H9 (cell line): ENCODE measurements at regions not wholly inside any gene's neighbourhood (a gene's known extent, or its start where the extent isn't known, plus 50 kb on each side); places are given as distances from the start of the nearest gene placed in this dataset.

Experiments
- DNase-seq: peaks from one replicate; pipeline ENCODE4 v3.0.0-alpha.2; 2017
- H2AFZ ChIP-seq: one replicate; pipeline ENCODE4 v1.6.1; 2013; ENCODE audit warnings: mild to moderate bottlenecking, low read length, control low read depth, moderate library complexity
- H2AK5ac ChIP-seq: 2 replicates; pipeline ENCODE4 v1.6.1; 2013; ENCODE audit warnings: low read length, control low read depth, mixed read lengths; ENCODE audit not compliant: insufficient read length
- H2BK120ac ChIP-seq: one replicate; pipeline ENCODE4 v1.6.1; 2013; ENCODE audit warnings: low read depth, mild to moderate bottlenecking, low read length, control low read depth, inconsistent platforms; ENCODE audit not compliant: poor library complexity, severe bottlenecking
- H2BK12ac ChIP-seq: 2 replicates; pipeline ENCODE4 v1.6.1; 2013; ENCODE audit warnings: low read length, control low read depth, mixed read lengths, low read depth; ENCODE audit not compliant: insufficient read length
- H2BK15ac ChIP-seq: 2 replicates; pipeline ENCODE4 v1.6.1; 2013; ENCODE audit warnings: low read depth, low read length, control low read depth
- H2BK20ac ChIP-seq: one replicate; pipeline ENCODE4 v1.6.1; 2013; ENCODE audit warnings: low read depth, mild to moderate bottlenecking, low read length, control low read depth, inconsistent platforms; ENCODE audit not compliant: poor library complexity, severe bottlenecking
- H2BK5ac ChIP-seq: 2 replicates; pipeline ENCODE4 v1.6.1; 2013; ENCODE audit warnings: low read length, control low read depth, mixed read lengths; ENCODE audit not compliant: insufficient read length
- H3K14ac ChIP-seq: 2 replicates; pipeline ENCODE4 v1.6.1; 2013; ENCODE audit warnings: low read length, control low read depth; ENCODE audit not compliant: insufficient read depth
- H3K18ac ChIP-seq: 2 replicates; pipeline ENCODE4 v1.6.1; 2013; ENCODE audit warnings: low read depth, mild to moderate bottlenecking, mixed read lengths, low read length, control low read depth; ENCODE audit not compliant: insufficient read length
- H3K23ac ChIP-seq: 2 replicates; pipeline ENCODE4 v1.6.1; 2013; ENCODE audit warnings: low read length, control low read depth, mixed read lengths, low read depth; ENCODE audit not compliant: insufficient read length
- H3K23me2 ChIP-seq: 2 replicates; pipeline ENCODE4 v1.6.1; 2013; ENCODE audit warnings: low read depth, mild to moderate bottlenecking, mixed read lengths, low read length, control low read depth; ENCODE audit not compliant: insufficient read length, poor library complexity, severe bottlenecking
- H3K27ac ChIP-seq: 2 replicates; pipeline ENCODE4 v1.5.1; 2013; ENCODE audit warnings: low read length, control low read depth, mixed read lengths, low read depth; ENCODE audit not compliant: insufficient read length
- H3K27me3 ChIP-seq: 2 replicates; pipeline ENCODE4 v1.6.1; 2013; ENCODE audit warnings: low read length, control low read depth, inconsistent platforms; ENCODE audit not compliant: insufficient read depth
- H3K4ac ChIP-seq: 2 replicates; pipeline ENCODE4 v1.6.1; 2013; ENCODE audit warnings: low read depth, mild to moderate bottlenecking, control low read depth, inconsistent platforms, low read length, moderate library complexity
- H3K4me1 ChIP-seq: 2 replicates; pipeline ENCODE4 v1.6.1; 2013; ENCODE audit warnings: low read length, control low read depth, inconsistent platforms; ENCODE audit not compliant: insufficient read depth
- H3K4me2 ChIP-seq: 2 replicates; pipeline ENCODE4 v1.6.1; 2013; ENCODE audit warnings: low read length, control low read depth, mixed read lengths; ENCODE audit not compliant: insufficient read length, insufficient read depth
- H3K56ac ChIP-seq: 2 replicates; pipeline ENCODE4 v1.6.1; 2013; ENCODE audit warnings: low read depth, mild to moderate bottlenecking, mixed read lengths, low read length, control low read depth; ENCODE audit not compliant: insufficient read length
- H3K79me1 ChIP-seq: 2 replicates; pipeline ENCODE4 v1.6.1; 2013; ENCODE audit warnings: low read depth, mild to moderate bottlenecking, moderate library complexity, low read length, control low read depth, inconsistent platforms; ENCODE audit not compliant: insufficient read depth, poor library complexity, severe bottlenecking
- H3K79me2 ChIP-seq: 2 replicates; pipeline ENCODE4 v1.6.1; 2013; ENCODE audit warnings: low read length, control low read depth, inconsistent platforms; ENCODE audit not compliant: insufficient read depth
- H3K9ac ChIP-seq: 2 replicates; pipeline ENCODE4 v1.6.1; 2013; ENCODE audit warnings: low read length, control low read depth, mixed read lengths; ENCODE audit not compliant: insufficient read length; ENCODE audit errors: extremely low read depth
- H3K9me3 ChIP-seq: one replicate; pipeline ENCODE4 v1.6.1; 2013; ENCODE audit warnings: low read depth, low read length, inconsistent platforms; ENCODE audit not compliant: control insufficient read depth
- H3T11ph ChIP-seq: one replicate; pipeline ENCODE4 v1.6.1; 2013; ENCODE audit warnings: mild to moderate bottlenecking, low read length, control low read depth, inconsistent platforms
- H4K20me1 ChIP-seq: one replicate; pipeline ENCODE4 v1.6.1; 2013; ENCODE audit not compliant: control insufficient read depth, insufficient read length, insufficient read depth
- H4K5ac ChIP-seq: 2 replicates; pipeline ENCODE4 v1.6.1; 2013; ENCODE audit warnings: low read depth, mild to moderate bottlenecking, mixed read lengths, low read length, control low read depth; ENCODE audit not compliant: insufficient read length
- H4K8ac ChIP-seq: replicated peaks from 2 replicates; pipeline ENCODE4 v1.6.1; 2013; ENCODE audit warnings: low read length, control low read depth, mixed read lengths, low read depth; ENCODE audit not compliant: insufficient read length
- H4K91ac ChIP-seq: 2 replicates; pipeline ENCODE4 v1.6.1; 2013; ENCODE audit warnings: low read depth, mild to moderate bottlenecking, moderate library complexity, mixed read lengths, low read length, control low read depth; ENCODE audit not compliant: insufficient read length
- H3K27ac Mint-ChIP-seq, 3 experiments: 2 replicates in 2 of 3; 3 replicates in 1 of 3; pipeline ENCODE4 v1.8.0; 2020 to 2021; ENCODE audit warnings: mixed read lengths in 3 of 3, mild to moderate bottlenecking in 1 of 3, moderate library complexity in 1 of 3
- H3K27me3 Mint-ChIP-seq: 2 replicates; pipeline ENCODE4 v1.8.0; 2021; ENCODE audit warnings: low read depth, mild to moderate bottlenecking, moderate library complexity, mixed read lengths
- H3K36me3 Mint-ChIP-seq, 3 experiments: 2 replicates in 2 of 3; 3 replicates in 1 of 3; pipeline ENCODE4 v1.8.0; 2020 to 2021; ENCODE audit warnings: low read depth in 3 of 3, mixed read lengths in 3 of 3; ENCODE audit not compliant: insufficient read depth in 1 of 3
- H3K4me1 Mint-ChIP-seq, 2 experiments: 2 replicates each; pipeline ENCODE4 v1.8.0; 2020; ENCODE audit warnings: mixed read lengths in 2 of 2
- H3K4me3 Mint-ChIP-seq, 2 experiments: 2 replicates in 1 of 2; 3 replicates in 1 of 2; pipeline ENCODE4 v1.8.0; 2020 to 2021; ENCODE audit warnings: mild to moderate bottlenecking in 2 of 2, mixed read lengths in 2 of 2, moderate library complexity in 1 of 2
- H3K9me3 Mint-ChIP-seq, 2 experiments: 2 replicates in 1 of 2; 3 replicates in 1 of 2; pipeline ENCODE4 v1.8.0; 2020; ENCODE audit warnings: mild to moderate bottlenecking in 2 of 2, mixed read lengths in 2 of 2, moderate library complexity in 1 of 2
- WGBS: extraction: QIAGEN DNeasy Blood & Tissue Kit; methylation state at CpG from one replicate; pipeline ENCODE4 v1.1.7; 2013; ENCODE audit warnings: missing lambda C conversion rate, low lambda C conversion rate, mixed read lengths; ENCODE audit not compliant: insufficient read length; ENCODE audit errors: extremely low coverage; 5-methylcytosine and 5-hydroxymethylcytosine counted together
- TF ChIP-seq, protein P1 (sequence below): fragments of 200-600 bp; sonication (generic); conservative IDR thresholded peaks from 3 replicates; pipeline ENCODE4 v1.8.0; 2021; ENCODE audit warnings: antibody characterized with exemption, mild to moderate bottlenecking

- Histone ChIP-seq H4K8ac (no peak overlapping the region), H3K9ac (no peak overlapping the region), H4K20me1 (no peaks in the 10 kb centered on the region), H3K79me1 (no peaks in the 10 kb centered on the region), H2BK12ac (no peak overlapping the region), H3K14ac (no peak overlapping the region), H2BK15ac (no peak overlapping the region), H3K4ac (no peak overlapping the region), H3K4me1 (no peaks in the 10 kb centered on the region), H3K9me3 (no peaks in the 10 kb centered on the region), H4K91ac (no peak overlapping the region), H2AK5ac (no peak overlapping the region), H3K27ac (no peak overlapping the region), H3K79me2 (no peaks in the 10 kb centered on the region), H2BK120ac (no peak overlapping the region), H2BK5ac (no peak overlapping the region), H2AFZ (no peak overlapping the region), H3K4me2 (no peak overlapping the region), H3T11ph (no peak overlapping the region), H3K56ac (no peak overlapping the region), H3K23ac (no peak overlapping the region), H2BK20ac (no peak overlapping the region), H4K5ac (no peak overlapping the region), H3K18ac (no peak overlapping the region), H3K27me3 (no peaks in the 10 kb centered on the region), H3K23me2 (no peaks in the 10 kb centered on the region)
- TF ChIP-seq, protein P1, sequence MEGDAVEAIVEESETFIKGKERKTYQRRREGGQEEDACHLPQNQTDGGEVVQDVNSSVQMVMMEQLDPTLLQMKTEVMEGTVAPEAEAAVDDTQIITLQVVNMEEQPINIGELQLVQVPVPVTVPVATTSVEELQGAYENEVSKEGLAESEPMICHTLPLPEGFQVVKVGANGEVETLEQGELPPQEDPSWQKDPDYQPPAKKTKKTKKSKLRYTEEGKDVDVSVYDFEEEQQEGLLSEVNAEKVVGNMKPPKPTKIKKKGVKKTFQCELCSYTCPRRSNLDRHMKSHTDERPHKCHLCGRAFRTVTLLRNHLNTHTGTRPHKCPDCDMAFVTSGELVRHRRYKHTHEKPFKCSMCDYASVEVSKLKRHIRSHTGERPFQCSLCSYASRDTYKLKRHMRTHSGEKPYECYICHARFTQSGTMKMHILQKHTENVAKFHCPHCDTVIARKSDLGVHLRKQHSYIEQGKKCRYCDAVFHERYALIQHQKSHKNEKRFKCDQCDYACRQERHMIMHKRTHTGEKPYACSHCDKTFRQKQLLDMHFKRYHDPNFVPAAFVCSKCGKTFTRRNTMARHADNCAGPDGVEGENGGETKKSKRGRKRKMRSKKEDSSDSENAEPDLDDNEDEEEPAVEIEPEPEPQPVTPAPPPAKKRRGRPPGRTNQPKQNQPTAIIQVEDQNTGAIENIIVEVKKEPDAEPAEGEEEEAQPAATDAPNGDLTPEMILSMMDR: no peak
- Mint-ChIP-seq H3K36me3 (no peaks in the 10 kb centered on the region; a peak in 1 of 7 replicates), H3K9me3 (no peaks in the 10 kb centered on the region), H3K4me1 (peaks cover 0 to 4% of the 10 kb centered on the region in 2 experiments; a peak in 2 of 4 replicates), H3K4me3 (no peak overlapping the region), H3K27me3 (no peaks in the 10 kb centered on the region), H3K27ac (no peak overlapping the region)
- WGBS: no CpG with 5 or more reads among the region's 1 CpG
- DNase-seq: no peak
Measured at GRCh38 chr3:189406148-189406547, 225.0 kb upstream of the TP63 start.
